ENCODE measurements at regions not wholly inside any gene's neighbourhood (a gene's known extent, or its start where the extent isn't known, plus 50 kb on each side); places are given as distances from the start of the nearest gene placed in this dataset.

DNA sequence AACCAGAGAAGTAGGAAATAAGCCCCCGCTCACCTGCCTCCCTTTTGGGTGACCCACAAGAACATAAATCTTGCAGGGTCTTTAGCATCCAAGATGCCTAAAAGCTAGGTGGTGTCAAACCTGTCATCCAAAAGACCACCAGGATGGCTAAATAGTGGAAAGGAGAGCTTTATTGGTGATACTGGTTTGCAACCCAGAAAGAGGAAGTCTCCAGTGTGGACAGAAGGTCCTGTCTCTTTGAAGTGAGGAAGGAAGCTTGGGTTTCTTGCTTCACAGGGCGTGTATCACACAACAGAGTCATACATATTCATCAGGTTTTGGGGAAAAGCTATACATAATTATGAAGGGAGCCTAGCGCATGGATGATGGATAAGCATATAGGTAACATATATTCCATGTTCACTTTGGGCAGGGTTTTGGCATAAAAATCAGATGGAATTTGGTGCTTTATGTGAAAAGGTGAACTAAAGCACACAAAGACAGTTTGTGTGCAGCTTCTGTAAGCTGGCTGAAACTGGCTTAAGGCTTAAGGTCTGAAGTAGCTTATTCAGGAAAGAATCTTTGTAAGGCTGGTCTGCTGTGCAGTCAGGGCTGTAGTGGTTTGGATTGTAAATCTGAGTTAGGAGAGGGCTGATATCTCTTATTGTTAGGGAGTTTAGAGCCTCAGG lies 68.4 kb upstream of the EPCAM start:
- peak overlapping the region; percentile 81 for H3K27ac ChIP-seq
- H3K27me3 ChIP-seq (ENCODE audit: insufficient read depth in 3 of 3, low read length in 2 of 3) = no peaks in the 10 kb centered on the region
- H3K36me3 ChIP-seq (ENCODE audit: insufficient read depth in 1 of 2, low read depth in 1 of 2) = no peaks in the 10 kb centered on the region
- H3K9me3 ChIP-seq = no peaks in the 10 kb centered on the region
- H3K4me1 ChIP-seq = peaks cover 28% of the 10 kb centered on the region
- 88 to 96% (median 89%) methylated on average over 3 of the region's 3 CpGs for WGBS, 3 donors
- ATAC-seq = no peak
- intact Hi-C loops (cut with DNase I) = no loop called here
- TF ChIP-seq, protein P1, sequence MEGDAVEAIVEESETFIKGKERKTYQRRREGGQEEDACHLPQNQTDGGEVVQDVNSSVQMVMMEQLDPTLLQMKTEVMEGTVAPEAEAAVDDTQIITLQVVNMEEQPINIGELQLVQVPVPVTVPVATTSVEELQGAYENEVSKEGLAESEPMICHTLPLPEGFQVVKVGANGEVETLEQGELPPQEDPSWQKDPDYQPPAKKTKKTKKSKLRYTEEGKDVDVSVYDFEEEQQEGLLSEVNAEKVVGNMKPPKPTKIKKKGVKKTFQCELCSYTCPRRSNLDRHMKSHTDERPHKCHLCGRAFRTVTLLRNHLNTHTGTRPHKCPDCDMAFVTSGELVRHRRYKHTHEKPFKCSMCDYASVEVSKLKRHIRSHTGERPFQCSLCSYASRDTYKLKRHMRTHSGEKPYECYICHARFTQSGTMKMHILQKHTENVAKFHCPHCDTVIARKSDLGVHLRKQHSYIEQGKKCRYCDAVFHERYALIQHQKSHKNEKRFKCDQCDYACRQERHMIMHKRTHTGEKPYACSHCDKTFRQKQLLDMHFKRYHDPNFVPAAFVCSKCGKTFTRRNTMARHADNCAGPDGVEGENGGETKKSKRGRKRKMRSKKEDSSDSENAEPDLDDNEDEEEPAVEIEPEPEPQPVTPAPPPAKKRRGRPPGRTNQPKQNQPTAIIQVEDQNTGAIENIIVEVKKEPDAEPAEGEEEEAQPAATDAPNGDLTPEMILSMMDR (IDR thresholded peaks at IDR 0.05) = no peak
- DNase-seq = no peak
- no peak overlapping the region for H3K4me3 ChIP-seq

DNA sequence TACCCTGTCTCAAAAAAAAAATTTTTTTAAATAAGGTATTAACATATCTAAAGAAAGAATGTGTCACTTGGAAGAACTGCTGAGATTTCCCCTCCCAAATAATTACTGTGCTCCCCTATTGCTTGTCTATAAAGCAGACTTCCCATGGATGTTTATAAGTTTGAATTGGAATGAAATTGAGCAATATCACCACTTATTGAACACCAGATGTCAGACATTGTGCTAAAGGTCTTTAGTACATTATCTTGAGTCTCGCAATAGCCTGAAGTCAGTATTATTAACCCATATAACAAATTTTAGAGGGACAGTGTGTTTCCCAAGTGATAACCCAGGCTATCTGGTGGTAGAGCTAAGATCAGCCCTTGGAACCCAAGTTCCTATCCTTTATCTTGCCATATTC lies 69.0 kb upstream of the EPCAM start:
- DNase-seq = no peak
- Histone ChIP-seq H3K4me3 (no peak overlapping the region), H3K27me3 (ENCODE audit: insufficient read depth in 3 of 3, low read length in 2 of 3) (no peaks in the 10 kb centered on the region), H3K4me1 (peaks cover 28% of the 10 kb centered on the region), H3K9me3 (no peaks in the 10 kb centered on the region), H3K36me3 (ENCODE audit: insufficient read depth in 1 of 2, low read depth in 1 of 2) (no peaks in the 10 kb centered on the region), H3K27ac (peak overlapping the region; percentile 81)
- WGBS, 3 donors = 97 to 100% (median 100%) methylated on average over 1 of the region's 1 CpG
- TF ChIP-seq, protein P1 (IDR thresholded peaks at IDR 0.05) = no peak
- intact Hi-C loops (cut with DNase I) = no loop called here
- no peak for ATAC-seq

DNA sequence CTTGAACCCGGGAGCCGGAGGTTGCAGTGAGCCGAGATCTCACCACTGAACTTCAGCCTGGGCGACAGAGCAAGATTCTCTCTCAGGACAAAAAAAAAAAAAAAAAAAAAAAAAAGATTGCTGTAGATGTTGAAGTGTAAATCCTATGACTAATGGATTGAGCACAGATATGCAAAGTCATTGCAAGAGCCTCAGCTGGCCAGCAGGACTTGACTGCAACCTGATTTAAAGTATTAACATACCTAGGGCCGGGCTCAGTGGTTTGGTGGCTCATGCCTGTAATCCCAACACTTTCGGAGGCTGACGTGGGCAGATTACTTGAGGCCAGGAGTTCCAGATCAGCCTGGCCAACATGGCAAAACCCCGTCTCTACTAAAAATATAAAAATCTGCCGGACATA lies 69.6 kb upstream of the EPCAM start:
- ATAC-seq (peak; percentile 82 to 97 (median 92)), DNase-seq (peak; percentile 50 to 80)
- Histone ChIP-seq H3K27me3 (ENCODE audit: insufficient read depth in 3 of 3, low read length in 2 of 3) (no peaks in the 10 kb centered on the region), H3K36me3 (ENCODE audit: insufficient read depth in 1 of 2, low read depth in 1 of 2) (no peaks in the 10 kb centered on the region), H3K27ac (peak overlapping the region; percentile 81), H3K9me3 (no peaks in the 10 kb centered on the region), H3K4me1 (peaks cover 26% of the 10 kb centered on the region), H3K4me3 (no peak overlapping the region)
- TF ChIP-seq, protein P1 (IDR thresholded peaks at IDR 0.05) = no peak
- intact Hi-C loops (cut with DNase I) = no loop called here
- 22 to 43% (median 30%) methylated on average over 8 to 9 of the region's 9 CpGs for WGBS, 3 donors

DNA sequence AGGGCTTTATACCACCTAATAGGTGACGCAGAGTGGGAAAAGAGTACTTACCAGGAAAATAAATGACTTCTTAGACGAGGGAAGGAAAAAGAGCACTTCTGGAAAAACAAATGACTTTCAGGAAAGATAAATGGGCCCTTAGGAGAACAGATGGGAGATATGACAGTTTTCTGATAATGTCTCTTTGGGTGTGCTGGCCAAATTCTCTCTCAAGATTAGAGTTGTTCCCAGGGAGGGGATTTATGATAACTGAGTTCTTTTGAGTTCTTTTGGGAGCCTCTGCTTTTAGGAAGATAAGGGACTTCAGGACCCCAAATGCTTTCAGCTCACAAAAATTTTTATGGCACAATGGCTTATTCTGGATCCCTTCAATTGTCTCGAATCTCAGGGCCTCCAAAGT lies 70.3 kb upstream of the EPCAM start:
- no peak overlapping the region for H3K27ac ChIP-seq
- ATAC-seq (no peak), DNase-seq (no peak)
- TF ChIP-seq, protein P1 (IDR thresholded peaks at IDR 0.05) = no peak
- intact Hi-C loops (cut with DNase I) = no loop called here
- H3K9me3 ChIP-seq = no peaks in the 10 kb centered on the region
- H3K4me1 ChIP-seq = peaks cover 24% of the 10 kb centered on the region
- no peak overlapping the region for H3K4me3 ChIP-seq
- H3K36me3 ChIP-seq (ENCODE audit: insufficient read depth in 1 of 2, low read depth in 1 of 2) = no peaks in the 10 kb centered on the region
- 86 to 88% (median 86%) methylated on average over 3 of the region's 3 CpGs for WGBS, 3 donors
- H3K27me3 ChIP-seq (ENCODE audit: insufficient read depth in 3 of 3, low read length in 2 of 3) = no peaks in the 10 kb centered on the region
